ENCODE measurements at regions not wholly inside any gene's neighbourhood (a gene's known extent, or its start where the extent isn't known, plus 50 kb on each side); places are given as distances from the start of the nearest gene placed in this dataset.

GRCh38 chr4:117514391-117515175, 429.2 kb upstream of the TRAM1L1 start:
- H3K4me2 ChIP-seq (ENCODE audit: low read depth, low read length, poor library complexity, severe bottlenecking): no peak overlapping the region
- no peaks in the 10 kb centered on the region for H3K27me3 ChIP-seq (ENCODE audit: insufficient read depth, low read length, poor library complexity, severe bottlenecking)
- no peaks in the 10 kb centered on the region for H3F3A ChIP-seq (ENCODE audit: low read depth)
- no peaks in the 10 kb centered on the region for H3K4me1 ChIP-seq (ENCODE audit: insufficient read depth, low read length, poor library complexity, severe bottlenecking)
- H3K9ac ChIP-seq (ENCODE audit: low read depth, low read length, poor library complexity, severe bottlenecking): no peak overlapping the region
- no peaks in the 10 kb centered on the region for H3K9me3 ChIP-seq (ENCODE audit: insufficient read depth, low read depth, low read length)
- H2AFZ ChIP-seq (ENCODE audit: low read length): no peak overlapping the region
- no peaks in the 10 kb centered on the region for H3K79me2 ChIP-seq (ENCODE audit: insufficient read depth, low read length)
- TF ChIP-seq CTCF (conservative IDR thresholded peaks at IDR 0.05; ENCODE audit: low read length): no peak
- no peak for TF ChIP-seq EZH2phosphoT487 (IDR thresholded peaks at IDR 0.05; ENCODE audit: borderline replicate concordance)
- no peaks in the 10 kb centered on the region for H3K36me3 ChIP-seq (ENCODE audit: insufficient read depth, low read length)
- no peak overlapping the region for H3K4me3 ChIP-seq (ENCODE audit: low read length, poor library complexity, severe bottlenecking)
- no peaks in the 10 kb centered on the region for H3K9me2 ChIP-seq (replicated peaks; ENCODE audit: low read depth, low read length)
- H4K20me1 ChIP-seq (ENCODE audit: insufficient read depth, low read length, poor library complexity, severe bottlenecking): no peaks in the 10 kb centered on the region

- TF ChIP-seq EZH2phosphoT487 (IDR thresholded peaks at IDR 0.05; ENCODE audit: borderline replicate concordance) (no peak), CTCF (conservative IDR thresholded peaks at IDR 0.05; ENCODE audit: low read length) (no peak)
- no peak overlapping the region for H2AFZ ChIP-seq (ENCODE audit: low read length)
Observed at GRCh38 chr4:117515921-117516320, 430.5 kb upstream of the TRAM1L1 start.

GRCh38 chr4:117527601-117528000, 442.2 kb upstream of the TRAM1L1 start:
- Histone ChIP-seq H2AFZ (ENCODE audit: low read length) (no peak overlapping the region), H3F3A (ENCODE audit: low read depth) (no peaks in the 10 kb centered on the region), H3K4me1 (ENCODE audit: insufficient read depth, low read length, poor library complexity, severe bottlenecking) (no peaks in the 10 kb centered on the region), H3K9me2 (replicated peaks; ENCODE audit: low read depth, low read length) (no peaks in the 10 kb centered on the region), H3K4me2 (ENCODE audit: low read depth, low read length, poor library complexity, severe bottlenecking) (no peak overlapping the region), H3K27me3 (ENCODE audit: insufficient read depth, low read length, poor library complexity, severe bottlenecking) (no peaks in the 10 kb centered on the region), H3K9ac (ENCODE audit: low read depth, low read length, poor library complexity, severe bottlenecking) (no peak overlapping the region), H4K20me1 (ENCODE audit: insufficient read depth, low read length, poor library complexity, severe bottlenecking) (no peaks in the 10 kb centered on the region), H3K9me3 (ENCODE audit: insufficient read depth, low read depth, low read length) (no peaks in the 10 kb centered on the region), H3K79me2 (ENCODE audit: insufficient read depth, low read length) (no peaks in the 10 kb centered on the region), H3K4me3 (ENCODE audit: low read length, poor library complexity, severe bottlenecking) (no peak overlapping the region), H3K36me3 (ENCODE audit: insufficient read depth, low read length) (no peaks in the 10 kb centered on the region)
- no peak for TF ChIP-seq EZH2phosphoT487 (IDR thresholded peaks at IDR 0.05; ENCODE audit: borderline replicate concordance)
- TF ChIP-seq CTCF (conservative IDR thresholded peaks at IDR 0.05; ENCODE audit: low read length): no peak

More at GRCh38 chr4:117515921-117516320, 430.5 kb upstream of the TRAM1L1 start:
- no peaks in the 10 kb centered on the region for H3K9me3 ChIP-seq (ENCODE audit: insufficient read depth, low read depth, low read length)
- H3K4me1 ChIP-seq (ENCODE audit: insufficient read depth, low read length, poor library complexity, severe bottlenecking): no peaks in the 10 kb centered on the region
- no peaks in the 10 kb centered on the region for H3K36me3 ChIP-seq (ENCODE audit: insufficient read depth, low read length)
- no peak overlapping the region for H3K4me2 ChIP-seq (ENCODE audit: low read depth, low read length, poor library complexity, severe bottlenecking)
- H3F3A ChIP-seq (ENCODE audit: low read depth): no peaks in the 10 kb centered on the region
- no peak overlapping the region for H3K9ac ChIP-seq (ENCODE audit: low read depth, low read length, poor library complexity, severe bottlenecking)
- no peaks in the 10 kb centered on the region for H4K20me1 ChIP-seq (ENCODE audit: insufficient read depth, low read length, poor library complexity, severe bottlenecking)
- H3K4me3 ChIP-seq (ENCODE audit: low read length, poor library complexity, severe bottlenecking): no peak overlapping the region
- no peaks in the 10 kb centered on the region for H3K27me3 ChIP-seq (ENCODE audit: insufficient read depth, low read length, poor library complexity, severe bottlenecking)
- H3K79me2 ChIP-seq (ENCODE audit: insufficient read depth, low read length): no peaks in the 10 kb centered on the region
- no peaks in the 10 kb centered on the region for H3K9me2 ChIP-seq (replicated peaks; ENCODE audit: low read depth, low read length)
